ENCODE measurements at regions not wholly inside any gene's neighbourhood (a gene's known extent, or its start where the extent isn't known, plus 50 kb on each side); places are given as distances from the start of the nearest gene placed in this dataset.

DNA sequence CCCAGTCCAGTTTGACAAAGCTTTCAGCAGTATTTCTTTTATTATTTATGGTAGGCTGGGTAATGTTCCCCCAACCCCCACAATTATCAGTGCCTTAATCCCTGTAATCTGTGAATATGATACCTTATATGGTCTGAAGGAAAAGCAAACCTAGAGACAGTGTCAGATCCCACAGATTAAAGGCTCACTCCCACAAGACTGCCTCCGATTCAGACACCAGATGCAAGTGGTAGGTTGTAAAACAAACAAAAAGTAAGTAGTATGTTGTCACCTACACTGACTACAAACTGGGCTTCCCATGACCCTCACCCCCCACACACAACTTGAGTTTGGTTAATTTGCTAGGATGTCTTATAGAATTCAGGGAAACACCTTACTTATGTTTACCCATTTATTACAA, 201.2 kb downstream of the NSG2 start:
- TF ChIP-seq, protein P1, sequence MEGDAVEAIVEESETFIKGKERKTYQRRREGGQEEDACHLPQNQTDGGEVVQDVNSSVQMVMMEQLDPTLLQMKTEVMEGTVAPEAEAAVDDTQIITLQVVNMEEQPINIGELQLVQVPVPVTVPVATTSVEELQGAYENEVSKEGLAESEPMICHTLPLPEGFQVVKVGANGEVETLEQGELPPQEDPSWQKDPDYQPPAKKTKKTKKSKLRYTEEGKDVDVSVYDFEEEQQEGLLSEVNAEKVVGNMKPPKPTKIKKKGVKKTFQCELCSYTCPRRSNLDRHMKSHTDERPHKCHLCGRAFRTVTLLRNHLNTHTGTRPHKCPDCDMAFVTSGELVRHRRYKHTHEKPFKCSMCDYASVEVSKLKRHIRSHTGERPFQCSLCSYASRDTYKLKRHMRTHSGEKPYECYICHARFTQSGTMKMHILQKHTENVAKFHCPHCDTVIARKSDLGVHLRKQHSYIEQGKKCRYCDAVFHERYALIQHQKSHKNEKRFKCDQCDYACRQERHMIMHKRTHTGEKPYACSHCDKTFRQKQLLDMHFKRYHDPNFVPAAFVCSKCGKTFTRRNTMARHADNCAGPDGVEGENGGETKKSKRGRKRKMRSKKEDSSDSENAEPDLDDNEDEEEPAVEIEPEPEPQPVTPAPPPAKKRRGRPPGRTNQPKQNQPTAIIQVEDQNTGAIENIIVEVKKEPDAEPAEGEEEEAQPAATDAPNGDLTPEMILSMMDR (IDR thresholded peaks at IDR 0.05) = no peak
- TF ChIP-seq POLR2A (IDR thresholded peaks at IDR 0.05) = no peak

All from body of pancreas (tissue), 4 donors.